ENCODE measurements at regions not wholly inside any gene's neighbourhood (a gene's known extent, or its start where the extent isn't known, plus 50 kb on each side); places are given as distances from the start of the nearest gene placed in this dataset.

DNA sequence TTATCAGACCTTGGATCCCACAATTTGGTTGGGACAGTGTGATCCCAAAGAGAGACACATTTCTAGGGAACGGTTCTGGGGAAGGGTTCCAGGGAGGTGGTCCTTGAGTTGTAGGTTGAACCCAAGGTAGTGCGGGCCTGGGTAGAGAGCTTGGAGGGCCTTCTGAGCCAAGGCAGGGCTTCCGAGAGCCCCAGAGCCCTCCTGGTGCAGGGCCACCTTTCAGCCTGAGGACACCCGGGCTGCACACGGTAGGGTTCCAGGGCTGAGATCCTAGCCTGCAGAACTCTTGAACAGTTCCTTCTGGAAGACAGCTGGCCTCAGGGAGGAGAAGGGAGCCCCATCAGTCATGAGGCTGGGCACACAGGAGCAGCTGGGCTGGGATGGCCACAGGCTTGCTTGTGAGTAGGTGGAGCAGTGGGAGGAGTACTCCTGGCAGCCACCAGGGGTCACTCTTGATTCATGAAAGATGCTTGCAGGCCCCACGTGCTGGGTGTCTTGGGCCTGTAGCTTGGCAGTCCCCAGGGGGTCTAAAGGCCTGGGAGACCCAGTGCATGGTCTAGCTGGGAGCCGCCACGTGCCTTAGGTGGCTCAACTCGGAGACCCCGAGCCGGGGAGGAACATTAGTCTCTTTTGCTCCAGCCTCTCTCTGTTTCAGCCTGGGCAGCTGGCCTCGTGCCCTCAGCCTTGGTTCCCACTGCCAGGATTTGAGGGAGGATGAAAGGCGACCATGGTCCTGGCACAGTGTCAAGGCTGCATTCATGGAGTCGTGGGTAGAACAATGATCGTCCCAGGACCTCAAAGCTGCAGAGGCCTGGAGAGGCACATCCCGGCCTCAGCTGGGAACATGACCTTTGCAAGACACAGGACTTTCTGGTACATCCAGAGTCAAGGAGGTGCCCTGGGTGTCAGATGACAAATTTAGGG, 381.6 kb downstream of the TYW1 start:
- TF ChIP-seq POLR2A (IDR thresholded peaks at IDR 0.05; ENCODE audit: low read depth, low read length): no peak
- TF ChIP-seq, protein P1, sequence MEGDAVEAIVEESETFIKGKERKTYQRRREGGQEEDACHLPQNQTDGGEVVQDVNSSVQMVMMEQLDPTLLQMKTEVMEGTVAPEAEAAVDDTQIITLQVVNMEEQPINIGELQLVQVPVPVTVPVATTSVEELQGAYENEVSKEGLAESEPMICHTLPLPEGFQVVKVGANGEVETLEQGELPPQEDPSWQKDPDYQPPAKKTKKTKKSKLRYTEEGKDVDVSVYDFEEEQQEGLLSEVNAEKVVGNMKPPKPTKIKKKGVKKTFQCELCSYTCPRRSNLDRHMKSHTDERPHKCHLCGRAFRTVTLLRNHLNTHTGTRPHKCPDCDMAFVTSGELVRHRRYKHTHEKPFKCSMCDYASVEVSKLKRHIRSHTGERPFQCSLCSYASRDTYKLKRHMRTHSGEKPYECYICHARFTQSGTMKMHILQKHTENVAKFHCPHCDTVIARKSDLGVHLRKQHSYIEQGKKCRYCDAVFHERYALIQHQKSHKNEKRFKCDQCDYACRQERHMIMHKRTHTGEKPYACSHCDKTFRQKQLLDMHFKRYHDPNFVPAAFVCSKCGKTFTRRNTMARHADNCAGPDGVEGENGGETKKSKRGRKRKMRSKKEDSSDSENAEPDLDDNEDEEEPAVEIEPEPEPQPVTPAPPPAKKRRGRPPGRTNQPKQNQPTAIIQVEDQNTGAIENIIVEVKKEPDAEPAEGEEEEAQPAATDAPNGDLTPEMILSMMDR (conservative IDR thresholded peaks at IDR 0.05; ENCODE audit: low read depth, low read length): peak; percentile 63
- TF ChIP-seq CEBPB (IDR thresholded peaks at IDR 0.05; ENCODE audit: low read depth, low read length): no peak
- TF ChIP-seq BHLHE40 (IDR thresholded peaks at IDR 0.05; ENCODE audit: low read depth, low read length): no peak; the same call in 1 of the 2 replicates
- TF ChIP-seq MXI1 (IDR thresholded peaks at IDR 0.05; ENCODE audit: borderline replicate concordance, low read depth, low read length): no peak
- no peak for TF ChIP-seq RCOR1 (IDR thresholded peaks at IDR 0.05; ENCODE audit: insufficient replicate concordance, low read length)

All from IMR-90 (cell line).